Upper lobe of left lung (tissue), 6 donors: ENCODE measurements at regions not wholly inside any gene's neighbourhood (a gene's known extent, or its start where the extent isn't known, plus 50 kb on each side); places are given as distances from the start of the nearest gene placed in this dataset.

Source experiments
- ATAC-seq, 2 donors: fragments of 200-7000 bp; cut with Tn5 transposase; one replicate each; pipeline ENCODE4 v1.9.1; 2022; ENCODE audit warnings: mild to moderate bottlenecking in 2 of 2, moderate library complexity in 2 of 2; ENCODE audit not compliant: low FRiP score in 2 of 2
- DNase-seq, 2 donors: peaks; one replicate each; pipeline ENCODE4 v3.0.0-alpha.2; 2019 to 2020
- H3K27ac ChIP-seq, 4 donors: fragments of 200-600 bp; sonication (generic); one replicate each; pipeline ENCODE4 v1.5.1; 2016 to 2019
- H3K27me3 ChIP-seq, 4 donors: fragments of 200-600 bp; sonication (generic); one replicate each; pipeline ENCODE4 v1.5.1; 2017 to 2019
- H3K36me3 ChIP-seq, 4 donors: fragments of 200-600 bp; sonication (generic); one replicate each; pipeline ENCODE4 v1.5.1; 2016 to 2019
- H3K4me1 ChIP-seq, 4 donors: fragments of 200-600 bp; sonication (generic); one replicate each; pipeline ENCODE4 v1.5.1; 2018 to 2019
- H3K4me3 ChIP-seq, 4 donors: fragments of 200-600 bp; sonication (generic); one replicate each; pipeline ENCODE4 v1.5.1; 2017 to 2019; ENCODE audit warnings: mild to moderate bottlenecking in 2 of 4, moderate library complexity in 1 of 4
- H3K9me3 ChIP-seq, 4 donors: fragments of 200-600 bp; sonication (generic); one replicate each; pipeline ENCODE4 v1.5.1; 2018 to 2019
- EP300 ChIP-seq, 4 donors: sonication (generic); formaldehyde crosslinking; IDR thresholded peaks; one replicate each; pipeline ENCODE4 v1.5.1; 2017; ENCODE audit warnings: antibody characterized with exemption in 4 of 4, control low read depth in 2 of 4
- POLR2A ChIP-seq, 4 donors: fragments of 450-650 bp; IDR thresholded peaks; one replicate each; pipeline ENCODE4 v1.5.1; 2016 to 2017; ENCODE audit warnings: antibody characterized with exemption in 4 of 4, mild to moderate bottlenecking in 2 of 4
- POLR2AphosphoS5 ChIP-seq, 2 donors: sonication (generic); formaldehyde crosslinking; IDR thresholded peaks; one replicate each; pipeline ENCODE4 v1.5.1; 2017; ENCODE audit warnings: antibody characterized with exemption in 2 of 2
- WGBS, 2 donors: methylation state at CpG; one replicate each; pipeline ENCODE4 v1.1.5; 2017 to 2018; 5-methylcytosine and 5-hydroxymethylcytosine counted together
- TF ChIP-seq, protein P1 (sequence below), 6 experiments: fragments of 450-650 bp in 4 of 6; fragments of 200-600 bp in 2 of 6; sonication (generic) in 2 of 6; IDR thresholded peaks; one replicate each; pipeline ENCODE4 v1.5.1; 2016 to 2019; ENCODE audit warnings: antibody characterized with exemption in 6 of 6
- donor health status: DM: no; HTN: no; CAD: no; lungs with moderate emphysema.
- donor health status: DM: no; HTN: yes; CAD: no; lungs with severe emphysema.

DNA sequence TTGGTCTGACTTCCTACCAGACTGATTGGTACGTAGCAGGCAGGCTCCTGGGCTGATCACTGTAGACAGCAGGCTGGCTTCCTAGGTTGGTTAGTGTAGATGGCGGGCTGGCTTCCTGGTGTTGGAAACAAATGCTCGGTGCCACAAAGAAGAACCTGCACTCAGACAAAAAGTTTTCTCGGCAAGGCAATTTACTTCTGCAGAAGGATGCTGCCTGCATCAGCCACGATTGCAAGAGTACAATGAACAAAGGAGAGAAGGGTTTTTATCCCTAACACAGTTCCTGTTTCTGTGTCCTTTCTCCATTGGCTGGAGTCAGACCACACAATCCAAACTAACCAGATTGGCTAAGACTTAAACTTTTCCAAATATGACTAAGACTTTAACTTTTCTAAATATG lies 123.6 kb upstream of the PPP2R2D start:
- ATAC-seq (no peak), DNase-seq (no peak)
- no peaks in the 10 kb centered on the region for H3K36me3 ChIP-seq
- H3K4me1 ChIP-seq: no peaks in the 10 kb centered on the region
- no peaks in the 10 kb centered on the region for H3K27me3 ChIP-seq
- no peak overlapping the region for H3K27ac ChIP-seq
- TF ChIP-seq, protein P1, sequence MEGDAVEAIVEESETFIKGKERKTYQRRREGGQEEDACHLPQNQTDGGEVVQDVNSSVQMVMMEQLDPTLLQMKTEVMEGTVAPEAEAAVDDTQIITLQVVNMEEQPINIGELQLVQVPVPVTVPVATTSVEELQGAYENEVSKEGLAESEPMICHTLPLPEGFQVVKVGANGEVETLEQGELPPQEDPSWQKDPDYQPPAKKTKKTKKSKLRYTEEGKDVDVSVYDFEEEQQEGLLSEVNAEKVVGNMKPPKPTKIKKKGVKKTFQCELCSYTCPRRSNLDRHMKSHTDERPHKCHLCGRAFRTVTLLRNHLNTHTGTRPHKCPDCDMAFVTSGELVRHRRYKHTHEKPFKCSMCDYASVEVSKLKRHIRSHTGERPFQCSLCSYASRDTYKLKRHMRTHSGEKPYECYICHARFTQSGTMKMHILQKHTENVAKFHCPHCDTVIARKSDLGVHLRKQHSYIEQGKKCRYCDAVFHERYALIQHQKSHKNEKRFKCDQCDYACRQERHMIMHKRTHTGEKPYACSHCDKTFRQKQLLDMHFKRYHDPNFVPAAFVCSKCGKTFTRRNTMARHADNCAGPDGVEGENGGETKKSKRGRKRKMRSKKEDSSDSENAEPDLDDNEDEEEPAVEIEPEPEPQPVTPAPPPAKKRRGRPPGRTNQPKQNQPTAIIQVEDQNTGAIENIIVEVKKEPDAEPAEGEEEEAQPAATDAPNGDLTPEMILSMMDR (IDR thresholded peaks at IDR 0.05): no peak
- TF ChIP-seq EP300 (IDR thresholded peaks at IDR 0.05) (no peak), POLR2AphosphoS5 (IDR thresholded peaks at IDR 0.05) (no peak), POLR2A (IDR thresholded peaks at IDR 0.05) (no peak)
- peaks cover 15 to 36% (median 27%) of the 10 kb centered on the region in 4 donors for H3K9me3 ChIP-seq
- 91% methylated on average over 5 of the region's 5 CpGs for WGBS, 2 donors
- no peak overlapping the region for H3K4me3 ChIP-seq

DNA sequence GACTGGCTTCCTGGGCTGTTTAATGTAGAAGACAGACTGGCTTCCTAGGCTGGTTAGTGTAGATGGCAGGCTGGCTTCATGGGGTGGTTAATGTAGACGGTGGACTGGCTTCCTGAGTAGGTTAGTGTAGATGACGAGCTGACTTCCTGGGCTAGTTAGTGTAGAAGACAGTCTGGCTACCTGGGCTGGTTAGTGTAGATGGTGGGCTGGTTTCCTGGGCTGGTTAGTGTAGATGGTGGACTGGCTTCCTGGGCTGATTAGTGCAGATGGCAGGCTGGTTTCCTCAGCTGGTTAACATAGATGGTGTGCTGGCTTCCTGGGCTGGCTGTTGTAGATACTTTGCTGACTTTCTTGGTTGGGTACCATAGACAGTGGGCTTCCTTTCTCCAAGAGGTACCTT lies 122.9 kb upstream of the PPP2R2D start:
- H3K27ac ChIP-seq: no peak overlapping the region
- ATAC-seq (no peak), DNase-seq (no peak)
- no peaks in the 10 kb centered on the region for H3K4me1 ChIP-seq
- no peaks in the 10 kb centered on the region for H3K36me3 ChIP-seq
- peaks cover 15 to 36% (median 27%) of the 10 kb centered on the region in 4 donors for H3K9me3 ChIP-seq
- TF ChIP-seq, protein P1 (IDR thresholded peaks at IDR 0.05): no peak
- no peak for TF ChIP-seq POLR2AphosphoS5 (IDR thresholded peaks at IDR 0.05)
- no peak for TF ChIP-seq EP300 (IDR thresholded peaks at IDR 0.05)
- TF ChIP-seq POLR2A (IDR thresholded peaks at IDR 0.05): no peak
- no peaks in the 10 kb centered on the region for H3K27me3 ChIP-seq
- WGBS, 2 donors: 80 to 89% methylated on average over 2 of the region's 2 CpGs
- H3K4me3 ChIP-seq: no peak overlapping the region

DNA sequence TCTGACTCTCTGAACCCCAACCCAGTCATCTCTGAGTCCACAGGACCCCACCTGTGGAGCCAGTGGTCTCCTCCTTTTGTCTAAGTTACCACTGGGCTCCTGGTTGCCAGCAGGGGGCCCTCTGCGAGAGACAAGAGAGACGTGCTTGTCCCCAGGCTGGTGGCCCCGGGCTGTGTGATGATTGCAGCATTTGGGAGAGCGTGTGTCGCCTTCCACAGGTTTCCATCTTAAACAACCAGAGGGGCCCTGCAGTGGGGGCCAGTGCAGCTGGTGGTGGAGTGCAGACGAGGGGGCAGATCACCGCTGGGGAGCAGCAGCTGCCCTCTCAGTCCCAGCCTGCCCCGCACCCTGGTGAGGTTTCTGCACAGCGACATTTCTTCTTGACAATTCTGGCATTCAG lies 122.4 kb upstream of the PPP2R2D start:
- Histone ChIP-seq H3K36me3 (no peaks in the 10 kb centered on the region), H3K4me1 (no peaks in the 10 kb centered on the region), H3K27me3 (no peaks in the 10 kb centered on the region), H3K9me3 (peaks cover 15 to 36% (median 27%) of the 10 kb centered on the region in 4 donors), H3K27ac (no peak overlapping the region), H3K4me3 (no peak overlapping the region)
- DNase-seq (no peak), ATAC-seq (no peak)
- 71 to 86% methylated on average over 4 to 9 of the region's 9 CpGs for WGBS, 2 donors
- TF ChIP-seq POLR2AphosphoS5 (IDR thresholded peaks at IDR 0.05) (no peak), EP300 (IDR thresholded peaks at IDR 0.05) (no peak), POLR2A (IDR thresholded peaks at IDR 0.05) (no peak)
- TF ChIP-seq, protein P1 (IDR thresholded peaks at IDR 0.05): no peak

DNA sequence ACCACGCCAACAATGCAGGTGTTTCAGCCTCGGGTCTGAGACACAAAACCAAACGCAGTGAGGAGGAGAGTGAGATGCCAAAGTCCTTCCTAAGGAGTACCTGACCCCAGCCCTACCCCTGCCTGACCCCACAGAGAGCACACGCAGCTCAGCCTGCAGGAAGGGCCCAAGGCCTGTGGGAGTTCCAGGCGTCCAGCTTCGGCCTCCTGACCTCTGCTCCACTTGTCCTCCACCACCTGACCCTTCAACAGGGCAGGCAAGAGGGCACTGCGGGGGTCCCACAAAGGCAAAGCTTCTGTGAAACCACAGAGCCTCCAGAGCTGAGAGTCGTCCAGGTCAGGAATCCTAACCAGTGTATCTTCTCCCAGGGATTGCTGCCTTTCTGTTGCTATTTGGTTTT lies 122.0 kb upstream of the PPP2R2D start:
- Histone ChIP-seq H3K36me3 (no peaks in the 10 kb centered on the region), H3K27ac (no peak overlapping the region), H3K9me3 (peaks cover 15 to 36% (median 27%) of the 10 kb centered on the region in 4 donors), H3K4me1 (no peaks in the 10 kb centered on the region), H3K4me3 (no peak overlapping the region), H3K27me3 (no peaks in the 10 kb centered on the region)
- TF ChIP-seq, protein P1 (IDR thresholded peaks at IDR 0.05): no peak
- TF ChIP-seq POLR2AphosphoS5 (IDR thresholded peaks at IDR 0.05) (no peak), EP300 (IDR thresholded peaks at IDR 0.05) (no peak)
- ATAC-seq (no peak), DNase-seq (no peak)
- WGBS, 2 donors: 87 to 93% methylated on average over 5 to 8 of the region's 8 CpGs

DNA sequence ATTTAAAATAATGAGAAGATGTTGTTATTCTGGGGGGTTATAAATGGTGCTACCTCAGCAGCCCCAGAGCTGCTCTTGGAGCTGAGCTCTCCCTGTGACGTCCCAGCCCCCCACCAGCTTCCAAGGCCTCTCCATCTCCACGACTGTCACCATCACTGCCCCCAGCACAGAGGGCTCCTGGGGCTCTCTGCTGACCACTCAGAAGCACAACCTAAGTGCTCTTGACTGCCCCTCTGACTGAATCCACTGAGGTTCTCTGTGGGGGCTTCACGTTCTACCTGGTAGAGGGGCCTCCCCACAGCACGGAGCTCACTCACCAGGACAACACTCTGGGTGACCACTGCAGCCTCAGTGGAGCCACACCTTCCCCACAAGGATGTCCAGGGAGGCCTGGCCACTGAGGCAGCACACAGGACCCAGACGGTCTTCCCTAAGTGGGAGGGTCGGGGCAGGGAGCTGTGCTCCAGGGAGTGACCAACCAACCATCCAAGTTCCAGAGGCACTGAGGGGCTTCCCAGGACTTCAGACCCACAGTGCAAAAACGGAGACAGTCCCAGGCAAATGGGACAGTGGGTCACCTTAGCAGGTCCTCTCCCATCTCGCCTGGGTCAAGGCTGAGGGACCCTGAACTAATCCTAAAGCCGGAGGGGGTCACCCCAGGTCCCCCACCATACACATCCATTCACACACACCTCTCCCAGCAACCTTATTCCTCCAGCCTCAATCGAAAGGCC lies 121.0 kb upstream of the PPP2R2D start:
- Histone ChIP-seq H3K4me3 (no peak overlapping the region), H3K27ac (no peak overlapping the region), H3K4me1 (no peaks in the 10 kb centered on the region), H3K9me3 (peaks cover 15 to 36% (median 27%) of the 10 kb centered on the region in 4 donors), H3K27me3 (no peaks in the 10 kb centered on the region), H3K36me3 (no peaks in the 10 kb centered on the region)
- 78 to 87% methylated on average over 3 to 10 of the region's 10 CpGs for WGBS, 2 donors
- DNase-seq: no peak
- TF ChIP-seq EP300 (IDR thresholded peaks at IDR 0.05) (no peak), POLR2AphosphoS5 (IDR thresholded peaks at IDR 0.05) (no peak), POLR2A (IDR thresholded peaks at IDR 0.05) (no peak)
- TF ChIP-seq, protein P1 (IDR thresholded peaks at IDR 0.05): no peak
- ATAC-seq: no peak
